ENCODE measurements at regions not wholly inside any gene's neighbourhood (a gene's known extent, or its start where the extent isn't known, plus 50 kb on each side); places are given as distances from the start of the nearest gene placed in this dataset.

GRCh38 chr2:238657132-238658053 is 190.5 kb upstream of the TWIST2 start:
- DNase-seq: no peak

DNA sequence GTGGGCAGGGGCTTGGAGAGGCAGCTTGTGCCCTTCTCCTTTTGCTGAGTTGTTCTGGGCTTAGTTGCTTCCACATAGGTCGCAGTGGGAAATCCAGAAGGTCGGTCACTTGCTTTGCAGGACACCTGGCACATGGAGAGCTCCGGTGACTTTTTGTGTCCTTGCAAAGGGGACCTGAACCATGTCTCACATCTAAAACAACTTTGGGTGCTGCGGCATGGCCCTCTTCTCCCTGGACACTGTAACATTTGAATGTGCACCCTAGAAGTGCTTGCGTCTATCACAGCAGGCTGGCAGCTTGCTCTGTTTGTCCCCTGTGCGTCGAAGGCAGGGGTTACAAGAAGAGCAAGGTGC is 189.9 kb upstream of the TWIST2 start:
- DNase-seq: no peak

DNA sequence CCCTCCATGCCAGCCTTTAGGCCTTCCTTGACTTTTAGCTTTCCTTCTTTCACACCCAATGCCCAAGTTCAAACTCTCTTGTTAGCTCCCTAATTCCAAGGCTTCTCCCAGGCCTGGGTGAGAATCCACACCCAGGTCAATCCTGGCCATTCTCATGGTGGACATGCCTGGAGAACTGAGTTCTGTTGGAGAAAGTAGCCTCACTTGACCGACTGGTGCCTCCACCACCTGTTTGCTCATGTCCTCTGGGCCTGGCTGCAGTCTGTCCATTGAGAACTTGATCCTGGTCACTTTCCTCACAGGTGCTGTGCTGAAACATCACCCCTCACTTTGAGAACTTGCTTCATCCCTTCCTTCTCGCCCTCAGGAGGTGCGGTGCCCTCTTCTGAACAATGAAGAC is 189.1 kb upstream of the TWIST2 start:
- no peak for DNase-seq

- no peak for DNase-seq
Observed at GRCh38 chr2:238659231-238659630, 188.7 kb upstream of the TWIST2 start.

GRCh38 chr2:238663586-238663985 is 184.3 kb upstream of the TWIST2 start:
- DNase-seq: no peak

DNA sequence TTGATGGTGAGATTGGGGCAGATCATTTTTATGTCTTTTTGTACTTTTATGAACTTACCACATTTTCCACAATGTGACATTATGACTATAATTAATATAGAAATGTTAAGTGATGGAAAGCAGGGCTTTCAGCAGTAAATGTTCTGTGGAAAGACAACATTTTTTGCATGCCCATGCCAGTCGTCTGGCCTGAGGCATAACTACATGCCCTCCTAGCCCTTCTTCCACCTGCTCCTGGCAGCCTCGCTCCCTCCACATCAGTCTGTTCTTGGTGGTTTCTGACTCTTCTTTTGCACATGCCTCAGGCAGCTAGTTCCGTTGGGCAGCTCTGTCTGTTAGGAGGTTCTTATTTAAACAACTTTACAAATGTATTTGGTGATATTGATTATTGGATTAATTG is 182.0 kb upstream of the TWIST2 start:
- no peak for DNase-seq

GRCh38 chr2:238666543-238666942 is 181.3 kb upstream of the TWIST2 start:
- DNase-seq: no peak

GRCh38 chr2:238667008-238667407 is 180.9 kb upstream of the TWIST2 start:
- no peak for DNase-seq

DNA sequence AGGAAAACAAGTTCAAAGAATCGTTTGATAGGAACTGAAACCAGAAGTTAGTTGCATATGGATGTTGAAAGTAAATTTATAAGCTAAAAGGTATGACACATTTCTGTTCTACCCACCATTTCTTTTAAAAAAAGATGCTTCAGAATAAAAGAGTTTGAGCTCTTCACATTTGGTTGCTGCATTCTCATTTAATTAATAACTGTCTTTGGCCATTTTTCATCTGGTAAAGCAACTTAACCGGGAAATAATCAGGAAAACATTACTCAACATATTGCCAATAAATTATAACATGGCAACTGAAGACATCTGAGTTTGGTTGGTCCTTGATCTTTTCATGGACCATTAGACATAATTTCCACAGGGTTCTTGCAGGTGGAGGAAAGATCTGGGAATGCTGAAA is 180.2 kb upstream of the TWIST2 start:
- DNase-seq: no peak

GRCh38 chr2:238668426-238668825 is 179.5 kb upstream of the TWIST2 start:
- DNase-seq: no peak

DNA sequence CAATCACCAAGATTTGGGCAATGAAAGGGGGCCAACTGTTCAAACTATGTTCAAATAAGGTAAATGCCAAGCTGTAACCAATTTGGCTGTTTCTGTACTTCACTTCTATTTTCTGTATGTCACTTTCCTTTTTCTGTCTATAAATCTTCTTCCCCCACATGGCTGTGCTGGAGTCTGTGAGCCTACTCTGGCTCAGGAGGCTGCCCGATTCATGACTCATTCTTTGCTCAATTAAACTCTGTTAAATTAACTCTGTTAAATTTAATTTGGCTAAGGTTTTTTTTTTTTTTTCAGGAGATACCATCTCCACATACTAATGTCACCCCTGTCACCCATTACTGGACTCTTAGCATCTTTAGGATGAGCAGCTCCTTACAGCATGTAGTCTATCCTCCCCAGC is 178.8 kb upstream of the TWIST2 start:
- no peak for DNase-seq

GRCh38 chr2:238669581-238670080 is 178.3 kb upstream of the TWIST2 start:
- no peak for DNase-seq

- no peak for DNase-seq
Observed at GRCh38 chr2:238670111-238670585, 177.7 kb upstream of the TWIST2 start.

DNA sequence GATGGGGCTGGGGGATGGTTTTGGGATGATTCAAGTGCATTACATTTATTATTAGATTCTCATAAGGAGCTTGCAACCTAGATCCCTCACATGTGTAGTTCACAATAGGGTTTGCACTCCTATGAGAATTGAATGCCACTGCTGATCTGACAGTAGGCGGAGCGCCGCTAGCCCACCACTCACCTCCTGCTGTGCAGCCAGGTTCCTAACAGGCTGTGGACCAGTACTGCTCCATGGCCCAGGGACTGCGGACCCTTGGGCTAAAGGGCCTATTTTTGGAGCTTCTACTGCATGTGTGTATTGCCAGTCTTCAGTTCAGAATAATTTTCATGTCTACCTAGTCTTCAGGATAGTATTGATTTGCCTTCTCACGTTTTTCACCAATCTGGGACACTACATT is 165.3 kb upstream of the TWIST2 start:
- DNase-seq: no peak

GRCh38 chr2:238684362-238685326 is 163.2 kb upstream of the TWIST2 start:
- no peak for DNase-seq

DNA sequence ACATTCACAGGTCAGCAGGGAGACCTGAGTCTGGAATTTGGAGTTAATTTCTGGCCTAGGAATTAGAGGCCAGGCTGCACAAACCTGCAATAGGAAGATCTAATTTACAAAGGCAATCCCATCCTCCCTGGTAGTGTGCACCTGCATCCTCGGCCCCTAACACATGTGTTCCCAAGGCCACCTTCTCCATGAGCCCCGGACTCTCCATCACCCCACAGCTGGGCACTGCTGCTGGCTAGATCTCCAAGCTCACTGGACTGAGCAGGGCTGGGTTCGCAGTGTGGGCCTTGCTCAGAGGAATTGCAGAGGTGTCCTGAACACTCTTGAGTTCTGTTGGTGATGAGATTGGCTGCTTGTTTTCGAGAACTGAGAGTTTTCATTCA is 162.6 kb upstream of the TWIST2 start:
- no peak for DNase-seq

GRCh38 chr2:238685713-238686112 is 162.2 kb upstream of the TWIST2 start:
- DNase-seq: no peak

GRCh38 chr2:238686223-238686622 is 161.7 kb upstream of the TWIST2 start:
- no peak for DNase-seq

- no peak for DNase-seq
Observed at GRCh38 chr2:238688193-238689153, 159.4 kb upstream of the TWIST2 start.

GRCh38 chr2:238689331-238689730 is 158.6 kb upstream of the TWIST2 start:
- DNase-seq: no peak

DNA sequence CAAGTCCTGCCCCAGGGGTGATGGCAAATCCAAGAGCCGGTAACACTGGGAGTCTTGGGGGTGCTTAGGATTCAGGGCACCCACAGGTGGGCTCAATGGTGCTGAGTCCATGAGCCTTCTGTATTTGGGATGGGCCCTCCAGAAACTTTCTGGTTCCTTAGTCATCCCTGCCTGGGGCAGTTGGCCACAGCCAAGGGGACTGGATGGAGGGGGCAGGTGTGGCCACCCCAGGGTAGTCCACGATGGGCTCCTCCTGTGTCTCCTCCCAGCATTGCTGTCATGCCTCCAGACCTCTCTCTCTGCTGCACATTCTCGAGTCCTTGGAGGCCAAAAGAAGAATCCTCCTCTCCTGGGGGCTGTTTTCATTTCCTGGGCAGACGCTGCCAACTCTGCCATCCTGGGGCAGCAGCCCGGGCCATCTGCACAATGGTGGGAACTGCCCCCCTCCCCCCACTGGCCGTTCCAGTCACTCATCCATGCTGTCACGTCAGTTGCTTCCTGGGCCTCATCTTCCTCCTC is 158.0 kb upstream of the TWIST2 start:
- no peak for DNase-seq

DNA sequence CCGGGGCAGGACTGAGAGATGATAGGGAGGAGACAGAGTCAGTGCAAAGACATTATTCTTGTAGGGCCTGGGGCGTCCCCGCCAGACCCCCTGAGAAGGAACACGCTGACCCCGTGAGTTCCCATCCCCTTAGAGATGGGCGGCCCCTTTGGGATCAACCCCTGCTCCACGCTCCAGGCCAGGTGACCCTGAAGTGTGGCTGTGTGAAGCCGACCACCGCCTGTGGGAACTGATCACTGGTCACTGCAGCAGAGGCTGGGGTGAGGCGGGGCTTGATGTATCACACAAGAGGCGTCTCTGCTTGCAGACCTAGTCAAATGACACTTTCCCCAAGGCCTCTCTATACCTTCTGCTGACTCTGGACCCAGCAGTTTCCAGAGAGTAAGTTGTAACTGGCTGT is 157.4 kb upstream of the TWIST2 start:
- DNase-seq: no peak
